ENCODE measurements at regions not wholly inside any gene's neighbourhood (a gene's known extent, or its start where the extent isn't known, plus 50 kb on each side); places are given as distances from the start of the nearest gene placed in this dataset.

DNA sequence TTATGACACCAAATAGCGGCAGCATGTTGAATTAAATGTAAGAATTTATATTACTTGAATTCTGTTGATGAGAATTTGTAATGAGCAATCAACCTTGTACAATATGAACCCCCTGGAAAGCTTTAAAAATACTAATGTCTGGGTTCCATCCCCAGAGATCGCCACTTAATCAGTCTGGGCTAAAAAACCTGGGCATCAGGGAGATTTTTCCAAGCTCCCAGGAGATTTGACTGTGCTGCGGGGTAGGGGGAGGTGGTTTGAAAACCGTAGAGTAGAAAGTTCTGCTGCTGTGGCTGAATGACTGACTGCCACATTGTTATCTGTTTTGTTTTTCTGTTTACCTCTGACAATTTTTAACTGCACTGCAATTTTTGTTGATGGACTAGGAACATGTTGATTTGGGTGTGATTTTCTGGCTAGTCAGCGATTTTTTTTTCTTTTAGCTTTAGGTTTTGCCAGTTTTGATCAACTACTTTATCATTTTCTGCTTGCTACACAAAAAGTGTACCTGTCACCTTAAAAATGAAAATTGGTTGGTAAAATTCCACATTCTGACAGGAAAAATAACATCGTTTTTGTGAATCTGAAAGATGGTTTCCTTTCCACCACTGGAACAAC is 79.3 kb downstream of the PCTP start:
- DNase-seq = no peak

DNA sequence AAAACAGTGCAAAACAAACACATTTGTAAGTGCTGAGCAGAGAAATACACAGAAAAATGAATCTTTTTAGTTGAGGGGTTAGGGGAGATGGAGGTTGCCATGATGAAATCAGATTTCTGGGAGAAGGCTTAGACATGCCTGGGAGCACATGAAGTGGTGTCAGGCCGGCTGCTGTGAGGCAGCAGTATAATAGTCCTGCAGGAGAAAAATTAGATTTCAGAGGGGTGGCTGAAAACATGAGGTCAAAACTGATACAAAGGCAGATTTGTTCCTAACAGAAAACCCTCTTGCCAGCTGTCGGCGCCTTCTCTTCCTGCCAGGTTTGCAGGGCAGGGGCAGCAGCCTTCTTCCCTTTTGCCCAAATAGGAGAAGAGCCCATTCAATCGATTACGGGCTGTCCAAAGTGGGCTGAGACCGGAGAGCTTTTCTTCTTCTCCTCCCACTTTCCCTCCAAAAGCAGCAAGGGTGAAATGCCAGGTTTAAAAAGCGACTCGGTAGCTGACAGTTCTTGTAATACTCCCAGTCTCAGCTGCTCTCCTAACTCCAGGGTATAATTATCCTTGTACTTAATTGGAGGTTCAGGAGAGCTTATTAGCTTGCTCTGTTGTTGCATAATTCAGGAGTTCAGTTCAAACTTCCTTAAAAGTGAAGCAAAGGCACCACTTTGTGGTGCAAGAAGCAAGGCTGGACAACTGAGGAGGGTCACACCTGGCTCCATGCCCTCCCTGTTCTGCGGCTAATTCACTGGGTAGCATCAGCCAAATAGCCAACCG is 80.0 kb downstream of the PCTP start:
- no peak for DNase-seq

DNA sequence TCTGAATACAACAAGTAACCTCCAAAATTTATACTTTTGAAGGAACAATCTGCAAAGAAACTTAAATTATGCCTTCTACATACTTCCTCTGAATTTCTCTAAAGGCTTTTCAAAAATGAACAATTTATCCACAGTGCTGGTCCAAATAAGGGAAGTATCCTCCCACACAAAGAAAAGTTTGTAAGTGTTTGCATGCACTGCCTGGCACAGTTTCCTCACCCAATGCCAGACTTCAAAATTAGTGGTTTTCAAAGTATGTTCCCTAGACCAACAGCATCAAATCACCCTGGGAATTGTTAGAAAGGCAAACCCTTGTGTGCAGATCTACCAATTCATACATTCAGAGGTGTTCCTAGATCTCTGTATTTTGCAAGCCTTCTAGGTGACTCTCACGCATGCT is 82.5 kb downstream of the PCTP start:
- no peak for DNase-seq

DNA sequence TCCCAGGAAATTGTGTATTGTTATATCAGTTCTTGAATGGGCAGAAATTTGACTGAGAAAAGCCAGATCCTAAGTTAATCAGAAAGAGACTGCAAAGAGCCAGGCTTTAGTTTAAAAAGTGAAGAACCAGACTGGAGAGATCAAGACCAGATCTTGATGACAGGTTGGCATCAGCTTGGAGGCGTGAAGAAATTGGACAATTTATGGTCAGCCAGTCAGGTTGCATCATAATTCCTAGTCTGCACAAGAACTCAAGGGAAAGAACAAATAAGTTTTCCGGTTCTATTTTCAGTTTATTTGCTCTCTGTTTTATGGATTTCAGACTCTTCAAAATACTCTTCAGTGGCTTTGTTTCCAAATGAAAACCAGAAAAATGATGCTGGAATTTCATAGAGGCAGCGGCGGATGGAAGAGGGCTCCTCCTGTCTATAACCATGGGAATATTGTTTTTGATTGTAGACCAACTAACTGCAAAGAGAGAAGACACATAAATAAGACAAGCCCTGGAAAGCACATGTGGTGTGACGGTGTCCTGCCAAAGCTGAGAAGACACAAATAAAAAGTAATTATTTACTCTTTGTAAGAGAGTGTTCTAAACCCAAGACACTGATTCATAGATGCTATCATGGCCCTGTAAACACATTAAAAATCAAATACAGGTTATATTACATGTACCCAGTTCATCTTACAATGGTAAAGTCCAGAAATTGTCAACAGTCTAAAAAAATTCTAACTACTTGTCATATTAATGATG is 91.7 kb downstream of the PCTP start:
- DNase-seq = no peak

DNA sequence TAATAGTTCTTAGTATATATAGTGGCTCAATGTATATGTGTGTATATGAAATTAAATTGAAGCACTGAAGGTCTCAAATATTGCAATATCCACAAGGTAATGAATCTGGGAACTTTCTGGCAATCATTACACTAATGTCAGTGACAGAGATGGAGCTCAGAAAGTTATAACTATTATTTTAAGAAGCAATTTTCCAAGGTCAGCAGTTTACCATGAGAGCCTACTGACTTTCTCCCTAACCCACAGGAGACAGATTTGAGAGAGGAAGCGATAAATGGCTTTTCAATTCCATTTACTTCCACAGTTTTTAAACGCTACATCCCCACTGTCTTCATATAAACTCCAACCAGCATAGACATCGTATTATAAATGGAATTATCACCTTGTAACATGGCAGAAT is 92.9 kb downstream of the PCTP start:
- no peak for DNase-seq

- peak; percentile 58 for DNase-seq
Measured at GRCh38 chr17:55845385-55845784, 94.5 kb downstream of the PCTP start.

- no peak for DNase-seq
Measured at GRCh38 chr17:55846745-55847144, 95.9 kb downstream of the PCTP start.

DNA sequence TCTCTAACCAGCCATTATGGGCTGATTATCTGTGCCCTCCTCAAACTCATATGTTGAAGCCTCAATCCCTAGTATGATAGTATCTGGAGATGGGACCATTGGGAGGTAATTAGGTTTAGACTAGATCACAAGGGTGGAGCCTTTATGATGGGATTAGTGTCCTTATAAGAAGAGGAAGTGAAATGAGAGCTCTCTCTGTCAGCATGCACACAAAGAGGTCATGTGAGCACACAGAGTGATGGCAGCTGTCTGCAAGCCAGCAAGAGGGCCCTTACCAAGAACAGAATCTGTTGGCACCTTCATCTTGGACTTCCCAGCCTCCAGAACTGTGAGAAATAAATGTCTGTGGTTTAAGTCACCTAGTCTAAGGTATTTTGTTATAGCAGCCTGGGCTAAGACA is 101.9 kb downstream of the PCTP start:
- DNase-seq = no peak

GRCh38 chr17:55859301-55859795 is 108.5 kb downstream of the PCTP start:
- no peak for DNase-seq

DNA sequence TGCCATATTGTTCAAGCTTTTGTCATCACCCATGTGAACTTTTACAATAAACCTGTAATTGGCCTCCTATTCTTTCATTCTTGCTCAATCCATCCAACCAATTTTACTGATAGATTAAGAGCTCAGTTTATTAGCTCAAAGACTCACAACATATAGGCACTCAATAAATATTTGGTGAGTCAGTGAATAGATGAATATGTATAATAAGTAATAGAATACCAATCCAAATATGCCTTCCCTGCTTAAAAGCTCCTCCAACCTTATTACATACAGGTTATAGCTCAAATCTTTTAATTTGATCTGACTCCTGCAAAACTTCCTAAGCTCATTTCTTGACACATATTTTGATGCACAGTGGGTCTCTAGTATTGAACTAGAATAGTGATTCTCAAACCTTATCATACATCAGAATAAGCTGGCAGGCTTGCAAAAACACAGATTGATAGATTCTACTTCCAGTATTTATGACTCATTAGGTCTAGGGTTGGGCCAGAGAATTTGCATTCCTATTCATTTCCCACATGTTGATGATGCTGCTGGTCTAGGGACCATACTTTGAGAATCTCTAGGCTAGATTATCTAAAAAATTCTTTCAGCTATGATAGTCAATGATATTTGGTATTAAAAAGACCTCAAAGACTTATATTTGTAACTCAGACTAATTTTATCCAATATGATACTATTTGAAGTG is 114.4 kb downstream of the PCTP start:
- DNase-seq = no peak

- no peak for DNase-seq
Measured at GRCh38 chr17:55870044-55870443, 119.2 kb downstream of the PCTP start.

DNA sequence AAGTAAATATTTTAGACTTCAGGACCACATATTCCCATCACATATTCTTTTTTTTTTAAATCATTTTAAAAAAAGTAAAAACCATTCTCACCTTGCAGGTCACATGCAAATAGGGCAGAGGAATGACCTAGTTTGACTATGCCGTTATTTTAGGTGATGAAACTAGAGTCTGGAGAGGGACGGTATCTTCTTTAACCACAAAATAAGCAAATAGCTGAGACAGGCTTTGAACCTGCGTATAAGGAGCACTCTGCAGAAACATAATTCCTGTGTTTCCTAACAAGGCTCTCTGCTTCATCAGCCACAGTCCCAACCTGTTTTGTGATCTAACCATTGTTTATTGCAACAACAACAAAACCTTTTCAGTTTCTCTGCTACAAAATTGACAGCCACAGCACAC is 121.5 kb downstream of the PCTP start:
- no peak for DNase-seq

DNA sequence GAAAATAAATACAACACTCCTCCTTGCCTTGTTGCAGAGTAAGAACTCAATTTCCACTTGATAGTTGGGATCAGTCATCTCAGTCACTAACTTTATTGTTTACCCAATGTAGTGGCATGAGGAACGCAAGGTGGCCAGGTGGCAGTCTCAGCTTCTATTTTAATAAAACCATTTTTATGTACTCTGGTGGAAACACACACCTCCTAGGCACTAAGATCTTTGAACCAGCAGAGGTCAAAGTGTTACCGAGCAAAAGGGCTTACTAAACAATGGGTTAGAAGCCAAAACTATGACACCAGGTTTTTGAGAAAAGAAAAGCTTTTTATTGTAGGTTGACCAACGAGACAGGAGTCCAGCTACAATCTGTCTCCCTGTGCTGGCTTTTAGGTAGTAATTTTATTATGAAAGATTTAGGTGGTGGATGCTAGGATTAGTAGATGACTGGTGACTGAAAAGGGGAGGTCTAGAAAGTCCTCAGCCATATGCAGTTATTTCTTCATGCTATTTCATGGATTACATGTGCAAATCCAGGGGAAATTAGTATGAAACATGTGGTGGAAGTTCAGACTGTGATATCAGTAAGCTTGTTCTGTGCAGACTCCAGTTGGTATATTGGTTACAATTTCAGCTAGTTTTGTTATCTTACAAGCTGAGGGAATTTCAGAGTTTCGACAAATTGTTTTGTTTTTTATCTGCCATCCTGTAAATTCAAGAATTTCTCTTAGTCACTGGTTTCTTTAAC is 122.3 kb downstream of the PCTP start:
- DNase-seq = no peak

- DNase-seq = no peak
Measured at GRCh38 chr17:55883149-55883548, 132.3 kb downstream of the PCTP start.

- no peak for DNase-seq
Measured at GRCh38 chr17:55887531-55887930, 136.7 kb downstream of the PCTP start.

DNA sequence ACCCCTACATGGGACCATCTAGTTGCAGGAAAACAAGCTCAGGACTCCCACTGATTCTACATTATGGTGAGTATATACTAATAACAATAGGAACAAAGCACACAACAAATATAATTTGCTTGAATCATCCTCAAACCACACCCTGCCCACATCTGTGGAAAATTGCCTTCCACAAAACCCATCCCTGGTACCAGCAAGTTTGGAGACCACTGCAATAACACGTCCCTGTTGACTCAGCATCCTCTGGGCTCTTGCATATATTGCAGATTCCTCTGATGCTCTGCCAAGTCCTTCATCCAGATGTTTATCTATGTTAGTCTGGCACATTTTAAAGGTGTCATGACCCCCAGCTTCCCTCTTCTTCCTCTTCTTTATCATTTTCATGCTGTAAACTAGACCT is 138.4 kb downstream of the PCTP start:
- DNase-seq = no peak

- DNase-seq = no peak
Measured at GRCh38 chr17:55895112-55895759, 144.4 kb downstream of the PCTP start.

DNA sequence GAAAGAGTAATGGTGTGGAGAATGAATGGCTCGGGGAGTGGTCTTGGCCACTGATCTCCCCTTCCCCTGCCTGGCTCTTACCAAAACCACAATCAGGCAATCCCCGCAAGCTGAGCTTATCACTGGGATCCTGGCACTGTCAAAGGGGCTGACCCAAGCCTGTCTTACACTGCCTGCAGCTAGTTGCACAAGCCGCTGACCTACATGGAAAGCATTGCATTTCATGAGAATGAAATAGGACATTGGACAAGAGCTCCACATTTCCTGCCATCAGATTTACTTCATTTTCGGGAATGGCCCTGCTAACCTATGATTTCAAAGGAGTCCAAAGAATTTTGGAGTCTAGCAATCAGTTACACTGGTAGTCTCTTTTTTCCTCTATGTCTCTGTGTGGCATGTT is 146.4 kb downstream of the PCTP start:
- no peak for DNase-seq

GRCh38 chr17:55898195-55898594 is 147.3 kb downstream of the PCTP start:
- DNase-seq = no peak

DNA sequence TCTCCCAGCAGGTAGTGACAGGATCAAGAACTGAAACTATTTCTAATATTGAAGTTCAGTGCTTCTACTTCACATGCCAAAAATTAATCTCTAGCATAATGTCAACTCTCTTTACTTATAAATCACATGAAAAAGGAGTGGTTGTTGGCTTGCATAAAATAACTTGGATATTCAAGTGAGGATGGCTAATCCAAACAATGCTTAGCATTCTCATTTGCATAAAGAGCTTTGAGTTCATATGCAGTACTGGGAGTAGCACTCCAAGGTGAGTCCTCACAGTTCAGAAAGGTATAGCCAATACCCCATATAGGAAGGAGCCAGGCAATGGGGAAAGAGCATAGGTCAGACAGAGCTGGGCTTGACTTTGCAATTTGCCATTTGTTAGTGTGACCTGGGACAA is 149.3 kb downstream of the PCTP start:
- DNase-seq = no peak

- no peak for DNase-seq
Measured at GRCh38 chr17:55903028-55903690, 152.3 kb downstream of the PCTP start.
